ENCODE measurements at regions not wholly inside any gene's neighbourhood (a gene's known extent, or its start where the extent isn't known, plus 50 kb on each side); places are given as distances from the start of the nearest gene placed in this dataset.
A peak's percentile ranks its signal among the peaks of the same experiment; 100 is the strongest.

GRCh38 chr12:90519285-90519684 is 435.7 kb downstream of the CCER1 start:
- Histone ChIP-seq H3K27ac (ENCODE audit: insufficient read depth, low read length, poor library complexity, severe bottlenecking) (no peak overlapping the region), H3K4me1 (ENCODE audit: control insufficient read depth, insufficient read depth, low read length, poor library complexity, severe bottlenecking) (no peaks in the 10 kb centered on the region), H3K36me3 (ENCODE audit: control insufficient read depth, insufficient read depth, low read length) (no peaks in the 10 kb centered on the region), H3K4me3 (ENCODE audit: low read depth, low read length) (no peak overlapping the region), H3K9me3 (ENCODE audit: control insufficient read depth in 2 of 2, low read length in 2 of 2) (no peaks in the 10 kb centered on the region), H3K27me3 (ENCODE audit: control insufficient read depth, insufficient read depth, low read length) (no peaks in the 10 kb centered on the region)
- Mint-ChIP-seq H3K27me3 (no peaks in the 10 kb centered on the region), H3K36me3 (no peaks in the 10 kb centered on the region), H3K4me3 (no peak overlapping the region), H3K4me1 (peaks cover 3 to 12% (median 6%) of the 10 kb centered on the region in 4 donors), H3K9me3 (peaks cover 0 to 2% (median 0%) of the 10 kb centered on the region in 7 donors), H3K27ac (no peak overlapping the region)
- no peak for DNase-seq
- ATAC-seq (ENCODE audit: low read depth in 2 of 2): no peak

GRCh38 chr12:90515199-90516175 is 439.5 kb downstream of the CCER1 start:
- Mint-ChIP-seq H3K9me3 (peaks cover 0 to 1% (median 0%) of the 10 kb centered on the region in 7 donors), H3K36me3 (no peaks in the 10 kb centered on the region), H3K27me3 (no peaks in the 10 kb centered on the region), H3K4me1 (peaks cover 3 to 12% (median 6%) of the 10 kb centered on the region in 4 donors), H3K27ac (peak overlapping the region in 1 of 3 donors; percentile 70), H3K4me3 (peak overlapping the region in 2 of 4 donors; percentile 23 to 74)
- Histone ChIP-seq H3K36me3 (ENCODE audit: control insufficient read depth, insufficient read depth, low read length) (no peaks in the 10 kb centered on the region), H3K27ac (ENCODE audit: insufficient read depth, low read length, poor library complexity, severe bottlenecking) (no peak overlapping the region), H3K4me3 (ENCODE audit: low read depth, low read length) (peak overlapping the region; percentile 65), H3K27me3 (ENCODE audit: control insufficient read depth, insufficient read depth, low read length) (no peaks in the 10 kb centered on the region), H3K9me3 (ENCODE audit: control insufficient read depth in 2 of 2, low read length in 2 of 2) (no peaks in the 10 kb centered on the region), H3K4me1 (ENCODE audit: control insufficient read depth, insufficient read depth, low read length, poor library complexity, severe bottlenecking) (no peaks in the 10 kb centered on the region)
- peak in 1 of 3 donors; percentile 9 for DNase-seq
- no peak for ATAC-seq (ENCODE audit: low read depth in 2 of 2)

- Histone ChIP-seq H3K9me3 (ENCODE audit: control insufficient read depth in 2 of 2, low read length in 2 of 2) (no peaks in the 10 kb centered on the region), H3K4me3 (ENCODE audit: low read depth, low read length) (no peak overlapping the region), H3K27ac (ENCODE audit: insufficient read depth, low read length, poor library complexity, severe bottlenecking) (no peak overlapping the region), H3K4me1 (ENCODE audit: control insufficient read depth, insufficient read depth, low read length, poor library complexity, severe bottlenecking) (no peaks in the 10 kb centered on the region), H3K27me3 (ENCODE audit: control insufficient read depth, insufficient read depth, low read length) (no peaks in the 10 kb centered on the region), H3K36me3 (ENCODE audit: control insufficient read depth, insufficient read depth, low read length) (no peaks in the 10 kb centered on the region)
- no peaks in the 10 kb centered on the region for H3K36me3 Mint-ChIP-seq
- H3K27me3 Mint-ChIP-seq: no peaks in the 10 kb centered on the region
- ATAC-seq (ENCODE audit: low read depth in 2 of 2) (no peak), DNase-seq (no peak)
- H3K4me1 Mint-ChIP-seq: peaks cover 3 to 12% (median 6%) of the 10 kb centered on the region in 4 donors
- no peak overlapping the region for H3K4me3 Mint-ChIP-seq
- no peak overlapping the region for H3K27ac Mint-ChIP-seq
- H3K9me3 Mint-ChIP-seq: peaks cover 0 to 1% (median 0%) of the 10 kb centered on the region in 7 donors
Measured at GRCh38 chr12:90514325-90514724, 440.7 kb downstream of the CCER1 start.

GRCh38 chr12:90512518-90512917 is 442.5 kb downstream of the CCER1 start:
- H3K4me3 Mint-ChIP-seq: no peak overlapping the region

GRCh38 chr12:90510948-90511347 is 444.0 kb downstream of the CCER1 start:
- no peaks in the 10 kb centered on the region for H3K36me3 Mint-ChIP-seq
- H3K4me1 Mint-ChIP-seq: peaks cover 3 to 8% (median 6%) of the 10 kb centered on the region in 4 donors
- no peak overlapping the region for H3K27ac Mint-ChIP-seq
- Histone ChIP-seq H3K27ac (ENCODE audit: insufficient read depth, low read length, poor library complexity, severe bottlenecking) (no peak overlapping the region), H3K9me3 (ENCODE audit: control insufficient read depth in 2 of 2, low read length in 2 of 2) (no peaks in the 10 kb centered on the region), H3K4me3 (ENCODE audit: low read depth, low read length) (no peak overlapping the region), H3K36me3 (ENCODE audit: control insufficient read depth, insufficient read depth, low read length) (no peaks in the 10 kb centered on the region), H3K4me1 (ENCODE audit: control insufficient read depth, insufficient read depth, low read length, poor library complexity, severe bottlenecking) (no peaks in the 10 kb centered on the region), H3K27me3 (ENCODE audit: control insufficient read depth, insufficient read depth, low read length) (no peaks in the 10 kb centered on the region)
- peaks cover 0 to 1% (median 0%) of the 10 kb centered on the region in 7 donors for H3K9me3 Mint-ChIP-seq
- ATAC-seq (ENCODE audit: low read depth in 2 of 2) (no peak), DNase-seq (no peak)
- no peak overlapping the region for H3K4me3 Mint-ChIP-seq
- H3K27me3 Mint-ChIP-seq: no peaks in the 10 kb centered on the region

More at GRCh38 chr12:90512518-90512917, 442.5 kb downstream of the CCER1 start:
- no peak for ATAC-seq (ENCODE audit: low read depth in 2 of 2)
- no peaks in the 10 kb centered on the region for H3K4me1 ChIP-seq (ENCODE audit: control insufficient read depth, insufficient read depth, low read length, poor library complexity, severe bottlenecking)
- no peaks in the 10 kb centered on the region for H3K36me3 ChIP-seq (ENCODE audit: control insufficient read depth, insufficient read depth, low read length)
- H3K4me3 ChIP-seq (ENCODE audit: low read depth, low read length): no peak overlapping the region
- H3K27me3 Mint-ChIP-seq: no peaks in the 10 kb centered on the region
- peaks cover 3 to 12% (median 6%) of the 10 kb centered on the region in 4 donors for H3K4me1 Mint-ChIP-seq
- no peak overlapping the region for H3K27ac Mint-ChIP-seq
- no peaks in the 10 kb centered on the region for H3K27me3 ChIP-seq (ENCODE audit: control insufficient read depth, insufficient read depth, low read length)
- no peak overlapping the region for H3K27ac ChIP-seq (ENCODE audit: insufficient read depth, low read length, poor library complexity, severe bottlenecking)
- no peak for DNase-seq
- H3K9me3 Mint-ChIP-seq: peaks cover 0 to 1% (median 0%) of the 10 kb centered on the region in 7 donors
- no peaks in the 10 kb centered on the region for H3K36me3 Mint-ChIP-seq
- H3K9me3 ChIP-seq (ENCODE audit: control insufficient read depth in 2 of 2, low read length in 2 of 2): no peaks in the 10 kb centered on the region

GRCh38 chr12:90504806-90505205 is 450.2 kb downstream of the CCER1 start:
- ATAC-seq (ENCODE audit: low read depth in 2 of 2): no peak
- no peaks in the 10 kb centered on the region for H3K36me3 ChIP-seq (ENCODE audit: control insufficient read depth, insufficient read depth, low read length)
- Mint-ChIP-seq H3K36me3 (no peaks in the 10 kb centered on the region), H3K4me3 (no peak overlapping the region), H3K4me1 (no peaks in the 10 kb centered on the region), H3K9me3 (peaks cover 0 to 5% (median 2%) of the 10 kb centered on the region in 7 donors), H3K27ac (no peak overlapping the region), H3K27me3 (no peaks in the 10 kb centered on the region)
- H3K27me3 ChIP-seq (ENCODE audit: control insufficient read depth, insufficient read depth, low read length): no peaks in the 10 kb centered on the region
- H3K9me3 ChIP-seq (ENCODE audit: control insufficient read depth in 2 of 2, low read length in 2 of 2): no peaks in the 10 kb centered on the region
- no peak overlapping the region for H3K27ac ChIP-seq (ENCODE audit: insufficient read depth, low read length, poor library complexity, severe bottlenecking)
- H3K4me3 ChIP-seq (ENCODE audit: low read depth, low read length): no peak overlapping the region
- no peak for DNase-seq
- no peaks in the 10 kb centered on the region for H3K4me1 ChIP-seq (ENCODE audit: control insufficient read depth, insufficient read depth, low read length, poor library complexity, severe bottlenecking)

GRCh38 chr12:90502070-90502469 is 452.9 kb downstream of the CCER1 start:
- ATAC-seq (ENCODE audit: low read depth in 2 of 2) (no peak), DNase-seq (no peak)
- H3K4me1 Mint-ChIP-seq: no peaks in the 10 kb centered on the region
- H3K27me3 Mint-ChIP-seq: no peaks in the 10 kb centered on the region
- no peak overlapping the region for H3K4me3 Mint-ChIP-seq
- H3K9me3 ChIP-seq (ENCODE audit: control insufficient read depth in 2 of 2, low read length in 2 of 2): no peaks in the 10 kb centered on the region
- no peak overlapping the region for H3K27ac Mint-ChIP-seq
- H3K36me3 ChIP-seq (ENCODE audit: control insufficient read depth, insufficient read depth, low read length): no peaks in the 10 kb centered on the region
- H3K9me3 Mint-ChIP-seq: peaks cover 0 to 6% (median 2%) of the 10 kb centered on the region in 7 donors
- no peaks in the 10 kb centered on the region for H3K27me3 ChIP-seq (ENCODE audit: control insufficient read depth, insufficient read depth, low read length)
- no peak overlapping the region for H3K27ac ChIP-seq (ENCODE audit: insufficient read depth, low read length, poor library complexity, severe bottlenecking)
- no peaks in the 10 kb centered on the region for H3K4me1 ChIP-seq (ENCODE audit: control insufficient read depth, insufficient read depth, low read length, poor library complexity, severe bottlenecking)
- no peak overlapping the region for H3K4me3 ChIP-seq (ENCODE audit: low read depth, low read length)
- no peaks in the 10 kb centered on the region for H3K36me3 Mint-ChIP-seq

All from CD4-positive, CD25-positive, alpha-beta regulatory T cell (primary cell).